Lower leg skin (tissue), 4 donors: ENCODE measurements at regions not wholly inside any gene's neighbourhood (a gene's known extent, or its start where the extent isn't known, plus 50 kb on each side); places are given as distances from the start of the nearest gene placed in this dataset.

Source experiments
- DNase-seq, 2 donors: peaks; one replicate each; pipeline ENCODE4 v3.0.0-alpha.2; 2019; ENCODE audit warnings: low spot score in 2 of 2
- H3K4me3 ChIP-seq: fragments of 200-600 bp; sonication (generic); 2 replicates; pipeline ENCODE4 v1.5.1; 2017; ENCODE audit warnings: mild to moderate bottlenecking, low read depth; ENCODE audit not compliant: poor library complexity, severe bottlenecking
- POLR2A ChIP-seq, 2 donors: fragments of 450-650 bp; IDR thresholded peaks; one replicate each; pipeline ENCODE4 v1.6.1; 2016 to 2017; ENCODE audit warnings: antibody characterized with exemption in 2 of 2, mild to moderate bottlenecking in 1 of 2, moderate library complexity in 1 of 2
- WGBS, 2 donors: methylation state at CpG; one replicate each; pipeline ENCODE4 v1.1.5; 2018; 5-methylcytosine and 5-hydroxymethylcytosine counted together
- intact Hi-C: fragments of 100-400 bp; cut with DNase I; formaldehyde crosslinking; loops from one replicate; pipeline ENCODE4 v1.15.0; 2023; ENCODE audit warnings: low total_unique reads
- TF ChIP-seq, protein P1 (sequence below), 3 donors: fragments of 450-650 bp; IDR thresholded peaks; one replicate each; pipeline ENCODE4 v1.5.1; 2016; ENCODE audit warnings: antibody characterized with exemption in 3 of 3, mild to moderate bottlenecking in 3 of 3, moderate library complexity in 2 of 3

DNA sequence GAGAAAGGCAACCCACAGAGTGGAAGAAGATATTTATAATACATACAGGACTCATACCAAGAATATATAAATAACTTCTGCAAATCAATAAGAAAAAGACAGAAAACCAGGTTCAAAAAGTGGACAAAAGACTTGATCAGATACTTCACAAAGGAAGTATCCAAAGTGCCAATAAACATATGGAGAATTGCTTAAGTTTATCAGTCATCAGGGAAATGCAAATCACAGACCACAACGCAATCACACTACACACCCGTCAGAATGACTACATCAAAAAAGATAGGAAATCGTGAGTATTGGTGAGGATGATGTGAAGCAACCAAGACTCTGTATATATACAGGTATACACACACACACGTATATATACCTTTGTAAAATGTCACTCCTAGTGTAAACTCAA is 180.6 kb downstream of the FAM43A start:
- no peak overlapping the region for H3K4me3 ChIP-seq
- TF ChIP-seq, protein P1, sequence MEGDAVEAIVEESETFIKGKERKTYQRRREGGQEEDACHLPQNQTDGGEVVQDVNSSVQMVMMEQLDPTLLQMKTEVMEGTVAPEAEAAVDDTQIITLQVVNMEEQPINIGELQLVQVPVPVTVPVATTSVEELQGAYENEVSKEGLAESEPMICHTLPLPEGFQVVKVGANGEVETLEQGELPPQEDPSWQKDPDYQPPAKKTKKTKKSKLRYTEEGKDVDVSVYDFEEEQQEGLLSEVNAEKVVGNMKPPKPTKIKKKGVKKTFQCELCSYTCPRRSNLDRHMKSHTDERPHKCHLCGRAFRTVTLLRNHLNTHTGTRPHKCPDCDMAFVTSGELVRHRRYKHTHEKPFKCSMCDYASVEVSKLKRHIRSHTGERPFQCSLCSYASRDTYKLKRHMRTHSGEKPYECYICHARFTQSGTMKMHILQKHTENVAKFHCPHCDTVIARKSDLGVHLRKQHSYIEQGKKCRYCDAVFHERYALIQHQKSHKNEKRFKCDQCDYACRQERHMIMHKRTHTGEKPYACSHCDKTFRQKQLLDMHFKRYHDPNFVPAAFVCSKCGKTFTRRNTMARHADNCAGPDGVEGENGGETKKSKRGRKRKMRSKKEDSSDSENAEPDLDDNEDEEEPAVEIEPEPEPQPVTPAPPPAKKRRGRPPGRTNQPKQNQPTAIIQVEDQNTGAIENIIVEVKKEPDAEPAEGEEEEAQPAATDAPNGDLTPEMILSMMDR (IDR thresholded peaks at IDR 0.05): no peak
- no peak for TF ChIP-seq POLR2A (IDR thresholded peaks at IDR 0.05)
- WGBS, 2 donors: 76 to 83% methylated on average over 4 of the region's 4 CpGs
- intact Hi-C loops: no loop called here
- DNase-seq: no peak

DNA sequence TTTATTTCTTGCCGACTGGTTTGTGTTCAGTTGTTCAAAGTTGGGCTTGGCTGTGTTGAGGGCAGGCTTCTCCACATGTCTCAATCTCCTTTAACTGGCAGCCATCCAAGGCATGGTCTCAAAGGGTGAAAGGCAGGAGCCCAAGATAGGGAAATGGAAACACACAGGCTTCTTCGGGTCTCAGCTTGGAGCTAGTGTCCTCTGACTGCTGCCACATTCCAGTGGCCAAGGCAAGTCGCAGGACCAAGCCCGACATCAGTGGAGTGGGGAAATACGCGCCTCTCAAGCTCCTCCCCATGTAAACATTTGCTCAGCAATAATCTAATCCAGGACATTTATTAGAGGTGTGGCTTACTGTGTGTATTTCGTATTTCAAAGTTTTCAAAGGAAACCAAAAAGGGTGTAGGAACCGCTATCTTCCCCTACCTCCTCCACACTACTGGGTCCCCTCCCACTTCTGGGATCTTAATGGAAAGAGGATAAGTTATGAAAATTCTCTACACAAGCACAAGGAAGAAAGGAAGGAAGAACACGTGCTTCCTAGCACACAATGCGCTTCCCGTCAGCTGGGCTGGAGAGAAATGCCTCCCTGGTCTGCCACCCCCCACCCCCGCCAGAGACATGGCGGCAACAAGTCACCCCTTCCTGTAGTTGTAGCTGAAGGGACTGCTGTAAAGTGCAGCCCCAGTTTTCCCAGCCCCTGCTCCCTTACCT is 181.7 kb downstream of the FAM43A start:
- no peak for DNase-seq
- WGBS, 2 donors: 48 to 50% methylated on average over 13 of the region's 13 CpGs
- TF ChIP-seq, protein P1 (IDR thresholded peaks at IDR 0.05): no peak
- TF ChIP-seq POLR2A (IDR thresholded peaks at IDR 0.05): no peak
- intact Hi-C loops: no loop called here
- H3K4me3 ChIP-seq: no peak overlapping the region

DNA sequence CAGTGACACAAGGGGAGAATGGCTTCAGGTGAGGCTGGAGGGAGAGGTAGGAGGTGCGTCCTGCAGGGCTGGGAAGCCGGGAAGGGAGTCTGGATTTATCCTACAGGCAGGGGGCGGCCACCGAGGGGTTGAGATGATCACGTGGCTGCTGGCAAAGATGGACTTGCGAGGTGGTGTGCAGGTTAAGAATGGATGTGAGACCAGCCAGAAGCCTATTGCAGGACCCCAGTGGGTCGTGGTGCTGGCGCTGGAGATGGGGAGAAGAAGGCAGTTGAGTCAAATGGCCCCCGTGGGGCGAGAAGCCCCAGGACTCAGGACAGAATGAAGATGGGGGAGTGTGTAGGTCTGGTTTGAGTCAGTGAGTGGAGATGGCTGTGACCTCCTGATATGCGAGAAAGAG is 183.1 kb downstream of the FAM43A start:
- 86 to 91% methylated on average over 11 of the region's 11 CpGs for WGBS, 2 donors

DNA sequence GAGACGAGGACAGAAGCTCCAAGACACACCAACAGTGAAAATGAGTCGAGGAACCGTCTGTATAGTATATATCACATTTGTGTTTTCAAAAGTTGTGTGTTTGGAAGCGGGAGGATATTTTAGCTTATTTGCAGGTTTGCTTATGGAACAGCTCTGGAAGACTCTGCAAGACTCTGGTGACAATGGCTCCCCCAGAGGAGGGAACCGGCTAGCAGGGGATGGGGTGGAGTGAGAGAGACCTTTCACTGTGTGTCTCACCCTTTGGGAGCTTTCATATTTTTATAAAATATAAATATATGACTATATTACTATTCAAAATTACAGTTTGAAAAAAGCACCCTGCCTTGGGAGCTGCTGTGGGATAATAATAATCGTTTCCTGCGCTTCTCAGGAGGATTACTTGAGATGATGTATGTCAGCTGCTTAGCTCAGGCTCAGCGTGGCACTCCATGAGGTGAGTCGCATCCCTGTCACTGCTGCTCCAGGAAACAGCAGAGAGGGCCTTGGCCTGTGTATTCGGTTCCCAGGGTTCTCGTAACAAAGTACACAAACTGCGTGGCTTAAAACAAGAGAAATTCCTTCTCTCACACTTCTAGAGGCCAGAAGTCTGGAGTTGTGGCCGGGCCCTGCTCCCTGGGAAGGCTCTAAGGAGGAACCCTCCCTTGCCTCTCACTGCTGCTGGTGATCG is 183.9 kb downstream of the FAM43A start:
- intact Hi-C loops: no loop called here
- H3K4me3 ChIP-seq: no peak overlapping the region
- WGBS, 2 donors: 91 to 95% methylated on average over 14 of the region's 14 CpGs
- TF ChIP-seq, protein P1 (IDR thresholded peaks at IDR 0.05): no peak
- no peak for TF ChIP-seq POLR2A (IDR thresholded peaks at IDR 0.05)
- DNase-seq: no peak

More for the DNA sequence above, 183.1 kb downstream of the FAM43A start:
- no peak for TF ChIP-seq POLR2A (IDR thresholded peaks at IDR 0.05)
- TF ChIP-seq, protein P1 (IDR thresholded peaks at IDR 0.05): no peak
- intact Hi-C loops: no loop called here
- H3K4me3 ChIP-seq: no peak overlapping the region
- no peak for DNase-seq

DNA sequence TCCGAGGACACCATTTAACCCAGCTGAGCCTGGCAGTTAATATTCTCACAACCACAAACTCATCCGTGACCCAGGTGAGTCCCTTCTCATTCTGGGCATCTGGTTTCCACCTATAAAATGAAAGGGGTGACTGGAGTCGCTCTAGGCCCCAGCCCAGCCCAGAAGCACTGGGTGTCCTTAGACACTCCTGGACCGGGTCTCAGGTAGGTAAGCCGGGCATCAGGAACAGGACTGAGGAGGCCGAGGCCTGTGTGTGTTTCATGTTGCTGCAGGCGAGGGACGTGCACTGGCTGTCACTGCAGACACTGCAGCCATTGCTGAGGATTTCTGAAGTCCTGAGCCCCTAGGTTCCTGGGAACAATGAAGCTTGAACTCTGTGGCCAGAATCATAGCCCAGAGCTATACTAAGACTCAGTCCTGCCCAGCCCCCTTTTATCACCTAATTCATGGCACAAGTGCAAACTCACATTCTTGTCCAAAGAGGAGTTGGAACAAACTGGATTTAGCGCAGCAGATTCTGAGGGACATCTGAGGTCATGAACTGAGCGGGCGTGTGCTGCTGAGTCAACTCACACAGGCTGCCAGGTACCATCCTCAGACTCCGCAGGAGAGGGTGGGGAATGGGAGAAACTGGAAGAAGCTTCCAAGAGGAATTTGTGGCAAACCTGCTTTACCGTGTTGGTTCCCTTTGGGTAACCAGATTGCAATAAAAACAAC is 184.9 kb downstream of the FAM43A start:
- H3K4me3 ChIP-seq: no peak overlapping the region
- WGBS, 2 donors: 51 to 58% methylated on average over 13 of the region's 13 CpGs
- TF ChIP-seq, protein P1 (IDR thresholded peaks at IDR 0.05): no peak
- intact Hi-C loops: no loop called here
- DNase-seq: peak in 1 of 2 donors; percentile 56
